GM06990 (cell line): ENCODE measurements at regions not wholly inside any gene's neighbourhood (a gene's known extent, or its start where the extent isn't known, plus 50 kb on each side); places are given as distances from the start of the nearest gene placed in this dataset.

Source experiments
- DNase-seq: peaks from one replicate; pipeline ENCODE4 v3.0.0-alpha.2; 2011; ENCODE audit not compliant: insufficient read length; ENCODE audit errors: extremely low read depth
- H3K27me3 ChIP-seq: replicated peaks from 2 replicates; pipeline ENCODE4 v1.6.0; 2011; ENCODE audit warnings: low read length; ENCODE audit not compliant: control insufficient read depth, insufficient read depth
- H3K36me3 ChIP-seq: 2 replicates; pipeline ENCODE4 v1.5.1; 2011; ENCODE audit warnings: low read length; ENCODE audit not compliant: control insufficient read depth, insufficient read depth
- H3K4me3 ChIP-seq: replicated peaks from 2 replicates; pipeline ENCODE4 v1.5.1; 2011; ENCODE audit warnings: low read depth, mild to moderate bottlenecking, control low read depth, low read length
- TF ChIP-seq, protein P1 (sequence below): IDR thresholded peaks from 2 replicates; pipeline ENCODE4 v1.5.1; 2011; ENCODE audit warnings: low read length, control low read depth, mild to moderate bottlenecking, inconsistent platforms; ENCODE audit not compliant: insufficient read depth, poor library complexity, severe bottlenecking

DNA sequence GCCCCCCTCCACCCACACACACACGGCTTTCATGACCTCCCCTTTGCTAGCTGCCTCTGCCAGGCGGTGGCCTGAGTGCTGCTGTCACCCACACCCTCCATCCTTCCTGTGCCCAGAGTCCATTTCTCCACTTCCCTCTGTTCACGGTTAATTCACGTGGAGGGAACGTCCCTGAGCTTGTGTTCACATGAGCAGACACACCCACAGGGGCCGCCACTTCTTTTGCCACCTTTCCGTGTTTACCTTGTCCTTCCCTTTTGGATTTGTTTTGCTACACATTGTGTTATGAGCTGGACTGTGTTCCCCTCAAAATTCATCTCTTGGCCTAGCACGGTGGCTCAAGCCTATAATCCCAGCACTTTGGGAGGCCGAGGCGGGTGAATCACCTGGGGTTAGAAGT, 128.0 kb downstream of the ETS2 start:
- TF ChIP-seq, protein P1, sequence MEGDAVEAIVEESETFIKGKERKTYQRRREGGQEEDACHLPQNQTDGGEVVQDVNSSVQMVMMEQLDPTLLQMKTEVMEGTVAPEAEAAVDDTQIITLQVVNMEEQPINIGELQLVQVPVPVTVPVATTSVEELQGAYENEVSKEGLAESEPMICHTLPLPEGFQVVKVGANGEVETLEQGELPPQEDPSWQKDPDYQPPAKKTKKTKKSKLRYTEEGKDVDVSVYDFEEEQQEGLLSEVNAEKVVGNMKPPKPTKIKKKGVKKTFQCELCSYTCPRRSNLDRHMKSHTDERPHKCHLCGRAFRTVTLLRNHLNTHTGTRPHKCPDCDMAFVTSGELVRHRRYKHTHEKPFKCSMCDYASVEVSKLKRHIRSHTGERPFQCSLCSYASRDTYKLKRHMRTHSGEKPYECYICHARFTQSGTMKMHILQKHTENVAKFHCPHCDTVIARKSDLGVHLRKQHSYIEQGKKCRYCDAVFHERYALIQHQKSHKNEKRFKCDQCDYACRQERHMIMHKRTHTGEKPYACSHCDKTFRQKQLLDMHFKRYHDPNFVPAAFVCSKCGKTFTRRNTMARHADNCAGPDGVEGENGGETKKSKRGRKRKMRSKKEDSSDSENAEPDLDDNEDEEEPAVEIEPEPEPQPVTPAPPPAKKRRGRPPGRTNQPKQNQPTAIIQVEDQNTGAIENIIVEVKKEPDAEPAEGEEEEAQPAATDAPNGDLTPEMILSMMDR = no peak
- Histone ChIP-seq H3K27me3 (no peaks in the 10 kb centered on the region; the same call in 1 of the 2 replicates), H3K36me3 (no peaks in the 10 kb centered on the region), H3K4me3 (no peak overlapping the region)
- DNase-seq = no peak

DNA sequence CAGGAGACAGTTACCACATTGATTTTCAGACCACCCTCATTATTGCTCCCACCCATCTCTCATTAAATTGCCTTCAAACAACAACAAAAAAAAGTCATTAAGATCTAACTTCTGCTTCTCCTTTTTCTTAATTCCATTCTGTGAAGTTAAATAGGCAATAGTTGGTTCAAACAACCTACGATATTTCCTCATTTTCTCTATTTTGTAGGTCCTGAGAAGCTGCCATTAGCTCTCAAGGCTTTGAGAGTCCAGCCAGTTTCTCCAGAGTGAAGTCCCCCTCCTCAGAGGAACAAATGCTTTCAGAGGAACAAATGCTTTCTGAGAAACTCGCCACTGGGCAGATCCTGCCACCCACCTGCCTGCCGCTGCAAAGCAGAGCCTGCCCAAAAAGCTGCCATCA, 125.6 kb downstream of the ETS2 start:
- Histone ChIP-seq H3K36me3 (no peaks in the 10 kb centered on the region), H3K4me3 (no peak overlapping the region), H3K27me3 (no peaks in the 10 kb centered on the region; the same call in 1 of the 2 replicates)
- DNase-seq = no peak
- TF ChIP-seq, protein P1 = no peak

DNA sequence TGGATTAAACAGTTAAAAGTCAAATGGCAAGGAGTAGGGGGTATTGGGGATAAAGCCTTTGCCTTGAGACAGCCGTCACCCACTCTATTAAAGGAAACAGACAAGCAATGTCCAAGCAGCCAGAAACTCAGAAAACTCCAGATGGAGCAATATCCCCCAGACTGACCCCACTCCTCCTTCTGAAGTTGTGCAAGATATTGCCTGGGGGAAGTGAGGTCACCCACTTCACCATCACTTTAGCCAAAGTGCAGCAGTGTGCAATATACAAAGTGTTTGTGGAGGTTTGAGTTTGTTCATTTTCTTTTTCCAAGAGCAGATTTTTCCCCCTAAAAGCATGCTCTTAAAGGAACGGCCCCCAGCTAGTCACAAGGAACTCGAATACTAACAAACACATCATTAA, 125.1 kb downstream of the ETS2 start:
- Histone ChIP-seq H3K27me3 (no peaks in the 10 kb centered on the region; the same call in 1 of the 2 replicates), H3K36me3 (no peaks in the 10 kb centered on the region), H3K4me3 (no peak overlapping the region)
- TF ChIP-seq, protein P1 = no peak
- DNase-seq = no peak

DNA sequence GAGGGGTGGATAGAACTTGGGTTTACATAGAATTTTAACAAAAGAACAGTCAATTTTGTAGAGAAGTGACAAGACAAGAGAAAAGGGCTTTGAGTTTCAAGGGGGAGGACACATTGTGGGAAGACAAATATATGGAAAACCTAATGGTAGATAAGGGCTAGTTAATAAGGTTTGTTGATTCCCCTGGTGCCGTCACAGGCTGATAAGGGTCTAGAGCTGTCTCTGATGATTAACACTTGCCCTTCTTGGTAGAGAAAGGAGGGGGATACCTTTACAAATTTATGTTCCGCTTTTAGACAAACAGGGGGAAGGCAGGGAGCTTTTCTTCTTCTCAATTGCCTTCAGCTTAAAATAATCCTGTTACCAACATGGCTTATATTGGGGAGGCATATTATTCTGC, 124.3 kb downstream of the ETS2 start:
- Histone ChIP-seq H3K27me3 (no peaks in the 10 kb centered on the region; the same call in 1 of the 2 replicates), H3K4me3 (no peak overlapping the region), H3K36me3 (no peaks in the 10 kb centered on the region)
- TF ChIP-seq, protein P1 = no peak
- DNase-seq = no peak

DNA sequence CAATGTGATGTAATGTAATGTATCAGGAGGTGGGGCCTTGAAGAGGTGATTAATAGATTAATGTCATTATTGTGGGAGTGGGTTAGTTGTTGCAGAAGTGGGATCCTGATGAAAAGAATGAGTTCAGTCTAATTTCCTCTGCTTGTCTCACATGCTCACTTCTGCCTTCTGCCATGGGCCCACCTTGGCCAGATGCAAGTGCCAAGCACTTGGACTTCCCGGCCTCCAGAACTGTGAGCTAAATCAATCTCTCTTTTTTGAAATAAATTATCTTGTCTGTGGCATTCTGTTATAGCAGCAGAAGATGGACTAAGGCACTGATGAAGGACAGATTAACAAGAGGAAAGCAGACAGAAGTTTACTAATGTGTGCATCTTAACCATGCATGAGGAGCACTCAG, 123.9 kb downstream of the ETS2 start:
- no peaks in the 10 kb centered on the region; the same call in 1 of the 2 replicates for H3K27me3 ChIP-seq
- TF ChIP-seq, protein P1 = no peak
- no peak for DNase-seq
- no peaks in the 10 kb centered on the region for H3K36me3 ChIP-seq
- no peak overlapping the region for H3K4me3 ChIP-seq

DNA sequence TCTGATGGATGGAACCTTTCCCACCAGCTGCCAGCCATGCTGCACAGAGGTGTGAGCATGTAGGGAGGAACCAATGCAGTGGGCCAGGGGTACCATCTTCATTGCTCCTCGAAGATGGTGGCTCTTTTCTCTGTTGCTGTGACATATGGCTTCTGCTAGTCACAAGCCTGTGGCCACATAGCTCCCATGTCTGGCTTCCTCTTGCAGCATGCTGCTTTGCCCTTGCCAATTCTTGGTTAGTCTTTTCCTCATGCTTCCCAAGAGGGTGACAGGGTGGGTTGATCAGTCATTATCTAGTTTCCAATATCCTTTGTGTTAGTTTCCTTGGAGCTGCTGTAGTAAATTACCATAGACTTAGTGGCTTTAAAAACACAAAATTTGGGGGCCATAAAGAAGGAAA, 123.4 kb downstream of the ETS2 start:
- H3K27me3 ChIP-seq = no peaks in the 10 kb centered on the region; the same call in 1 of the 2 replicates
- no peak for DNase-seq
- TF ChIP-seq, protein P1 = no peak
- H3K36me3 ChIP-seq = no peaks in the 10 kb centered on the region
- H3K4me3 ChIP-seq = no peak overlapping the region
